Mesendoderm (in vitro differentiated cells): ENCODE measurements at regions not wholly inside any gene's neighbourhood (a gene's known extent, or its start where the extent isn't known, plus 50 kb on each side); places are given as distances from the start of the nearest gene placed in this dataset.

Experiments used
- DNase-seq: peaks from one replicate; pipeline ENCODE4 v3.0.0; 2013
- H2AK5ac ChIP-seq: 2 replicates; pipeline ENCODE4 v1.6.1; 2013; ENCODE audit warnings: low read length, inconsistent platforms
- H2BK120ac ChIP-seq: 2 replicates; pipeline ENCODE4 v1.6.1; 2013; ENCODE audit warnings: low read depth, mild to moderate bottlenecking, low read length, moderate library complexity, mixed read lengths
- H2BK15ac ChIP-seq: replicated peaks from 2 replicates; pipeline ENCODE4 v1.6.1; 2013; ENCODE audit warnings: low read depth, mild to moderate bottlenecking, moderate library complexity
- H2BK5ac ChIP-seq: 2 replicates; pipeline ENCODE4 v1.6.1; 2013; ENCODE audit warnings: low read length, inconsistent platforms
- H3K18ac ChIP-seq: 2 replicates; pipeline ENCODE4 v1.6.1; 2013; ENCODE audit warnings: mild to moderate bottlenecking, low read length, mixed read lengths
- H3K23ac ChIP-seq: one replicate; pipeline ENCODE4 v1.6.1; 2013; ENCODE audit warnings: low read length
- H3K27ac ChIP-seq: 2 replicates; pipeline ENCODE4 v1.5.1; 2013; ENCODE audit warnings: low read depth, mild to moderate bottlenecking, inconsistent platforms, low read length, moderate library complexity
- H3K27me3 ChIP-seq: 2 replicates; pipeline ENCODE4 v1.6.1; 2013; ENCODE audit warnings: low read length, control low read depth, mild to moderate bottlenecking, inconsistent platforms; ENCODE audit not compliant: insufficient read depth, poor library complexity
- H3K36me3 ChIP-seq: 2 replicates; pipeline ENCODE4 v1.6.1; 2013; ENCODE audit warnings: low read length, inconsistent platforms; ENCODE audit not compliant: control insufficient read depth, insufficient read depth
- H3K4ac ChIP-seq: one replicate; pipeline ENCODE4 v1.6.1; 2013; ENCODE audit warnings: low read depth, mild to moderate bottlenecking, low read length, moderate library complexity
- H3K4me1 ChIP-seq: 2 replicates; pipeline ENCODE4 v1.6.1; 2013; ENCODE audit warnings: low read depth, low read length, inconsistent platforms; ENCODE audit not compliant: control insufficient read depth
- H3K4me2 ChIP-seq: 2 replicates; pipeline ENCODE4 v1.6.1; 2013; ENCODE audit warnings: low read length
- H3K4me3 ChIP-seq: 2 replicates; pipeline ENCODE4 v1.5.1; 2013; ENCODE audit warnings: mild to moderate bottlenecking, low read length
- H3K56ac ChIP-seq: one replicate; pipeline ENCODE4 v1.6.1; 2013; ENCODE audit warnings: low read length
- H3K79me1 ChIP-seq: 2 replicates; pipeline ENCODE4 v1.6.1; 2013; ENCODE audit warnings: low read length, inconsistent platforms
- H3K79me2 ChIP-seq: 2 replicates; pipeline ENCODE4 v1.6.1; 2013; ENCODE audit warnings: mild to moderate bottlenecking, low read length; ENCODE audit not compliant: control insufficient read depth, insufficient read depth
- H3K9ac ChIP-seq: 2 replicates; pipeline ENCODE4 v1.6.1; 2013; ENCODE audit warnings: low read length, inconsistent platforms
- H4K5ac ChIP-seq: one replicate; pipeline ENCODE4 v1.6.1; 2013; ENCODE audit warnings: low read length
- H4K8ac ChIP-seq: one replicate; pipeline ENCODE4 v1.6.1; 2013; ENCODE audit warnings: low read depth, mild to moderate bottlenecking, control low read depth, low read length, moderate library complexity
- WGBS: extraction: QIAGEN DNeasy Blood & Tissue Kit; methylation state at CpG from one replicate; pipeline ENCODE4 v1.1.7; 2013; ENCODE audit warnings: low lambda C conversion rate, missing lambda C conversion rate; ENCODE audit not compliant: insufficient coverage; ENCODE audit errors: extremely low coverage; 5-methylcytosine and 5-hydroxymethylcytosine counted together

- Histone ChIP-seq H3K56ac (no peak overlapping the region), H3K4me2 (no peak overlapping the region), H3K4ac (no peak overlapping the region), H2BK15ac (no peak overlapping the region), H2BK120ac (no peak overlapping the region), H3K4me3 (no peak overlapping the region), H3K4me1 (no peaks in the 10 kb centered on the region), H3K27ac (no peak overlapping the region), H3K27me3 (no peaks in the 10 kb centered on the region), H2AK5ac (no peak overlapping the region), H3K79me1 (no peaks in the 10 kb centered on the region), H2BK5ac (no peak overlapping the region), H3K23ac (no peak overlapping the region), H4K8ac (no peak overlapping the region), H3K79me2 (no peaks in the 10 kb centered on the region), H3K36me3 (no peaks in the 10 kb centered on the region), H3K9ac (no peak overlapping the region), H3K18ac (no peak overlapping the region), H4K5ac (no peak overlapping the region)
- no peak for DNase-seq
- WGBS, result no CpG with 5 or more reads among the region's 6 CpGs
These were observed 626.6 kb upstream of the TMEM132C start for GRCh38 chr12:127640181-127640886.

- H2BK15ac ChIP-seq, result no peak overlapping the region
- no peaks in the 10 kb centered on the region for H3K36me3 ChIP-seq
- no peak overlapping the region for H4K5ac ChIP-seq
- H2BK120ac ChIP-seq, result no peak overlapping the region
- no peak overlapping the region for H3K4me3 ChIP-seq
- H2AK5ac ChIP-seq, result peak overlapping the region; percentile 18
- H3K23ac ChIP-seq, result no peak overlapping the region
- H3K27ac ChIP-seq, result no peak overlapping the region
- peak; percentile 33 for DNase-seq
- H4K8ac ChIP-seq, result no peak overlapping the region
- H3K27me3 ChIP-seq, result no peaks in the 10 kb centered on the region
- no peak overlapping the region for H2BK5ac ChIP-seq
- no peak overlapping the region for H3K4ac ChIP-seq
- H3K79me1 ChIP-seq, result no peaks in the 10 kb centered on the region
- WGBS, result no CpG with 5 or more reads among the region's 8 CpGs
- H3K56ac ChIP-seq, result no peak overlapping the region
- H3K18ac ChIP-seq, result no peak overlapping the region
- H3K79me2 ChIP-seq, result no peaks in the 10 kb centered on the region
- H3K4me1 ChIP-seq, result no peaks in the 10 kb centered on the region
- H3K9ac ChIP-seq, result no peak overlapping the region
- H3K4me2 ChIP-seq, result no peak overlapping the region
These were observed 624.8 kb upstream of the TMEM132C start for GRCh38 chr12:127642208-127642607.

GRCh38 chr12:127648321-127648720, 618.6 kb upstream of the TMEM132C start:
- H3K79me1 ChIP-seq, result no peaks in the 10 kb centered on the region
- no CpG with 5 or more reads among the region's 5 CpGs for WGBS

GRCh38 chr12:127649961-127650360, 617.0 kb upstream of the TMEM132C start:
- no peaks in the 10 kb centered on the region for H3K79me1 ChIP-seq
- H3K4me1 ChIP-seq, result no peaks in the 10 kb centered on the region
- H3K23ac ChIP-seq, result no peak overlapping the region
- no peak overlapping the region for H4K8ac ChIP-seq
- no peak overlapping the region for H2BK15ac ChIP-seq
- no peak overlapping the region for H2BK5ac ChIP-seq
- no peaks in the 10 kb centered on the region for H3K79me2 ChIP-seq
- no peak overlapping the region for H2BK120ac ChIP-seq
- H3K4me3 ChIP-seq, result no peak overlapping the region
- no peak overlapping the region for H3K18ac ChIP-seq
- WGBS, result no CpG with 5 or more reads among the region's 2 CpGs
- no peaks in the 10 kb centered on the region for H3K27me3 ChIP-seq
- no peak overlapping the region for H3K27ac ChIP-seq
- no peak overlapping the region for H3K56ac ChIP-seq
- no peak overlapping the region for H4K5ac ChIP-seq
- H3K36me3 ChIP-seq, result no peaks in the 10 kb centered on the region
- H3K4me2 ChIP-seq, result no peak overlapping the region
- DNase-seq, result no peak
- no peak overlapping the region for H2AK5ac ChIP-seq
- no peak overlapping the region for H3K9ac ChIP-seq
- no peak overlapping the region for H3K4ac ChIP-seq

More at GRCh38 chr12:127648321-127648720, 618.6 kb upstream of the TMEM132C start:
- Histone ChIP-seq H3K18ac (no peak overlapping the region), H3K79me2 (no peaks in the 10 kb centered on the region), H3K9ac (no peak overlapping the region), H3K27me3 (no peaks in the 10 kb centered on the region), H3K56ac (no peak overlapping the region), H3K4me2 (no peak overlapping the region), H3K4ac (no peak overlapping the region), H3K36me3 (no peaks in the 10 kb centered on the region), H4K8ac (no peak overlapping the region), H4K5ac (no peak overlapping the region), H2BK120ac (no peak overlapping the region), H2BK15ac (no peak overlapping the region), H2BK5ac (no peak overlapping the region), H2AK5ac (no peak overlapping the region), H3K27ac (no peak overlapping the region), H3K4me3 (no peak overlapping the region), H3K4me1 (no peaks in the 10 kb centered on the region), H3K23ac (no peak overlapping the region)
- no peak for DNase-seq

- Histone ChIP-seq H3K56ac (no peak overlapping the region), H3K18ac (no peak overlapping the region), H3K79me2 (no peaks in the 10 kb centered on the region), H2BK5ac (no peak overlapping the region), H3K4me3 (no peak overlapping the region), H4K5ac (no peak overlapping the region), H3K23ac (no peak overlapping the region), H3K4me1 (no peaks in the 10 kb centered on the region), H3K27ac (no peak overlapping the region), H3K9ac (no peak overlapping the region), H3K36me3 (no peaks in the 10 kb centered on the region), H3K4me2 (no peak overlapping the region), H2BK15ac (no peak overlapping the region), H2BK120ac (no peak overlapping the region), H2AK5ac (no peak overlapping the region), H3K27me3 (no peaks in the 10 kb centered on the region), H4K8ac (no peak overlapping the region), H3K79me1 (no peaks in the 10 kb centered on the region), H3K4ac (no peak overlapping the region)
- no CpG with 5 or more reads among the region's 5 CpGs for WGBS
- no peak for DNase-seq
These were observed 616.3 kb upstream of the TMEM132C start for GRCh38 chr12:127650626-127651025.

GRCh38 chr12:127652281-127652680, 614.7 kb upstream of the TMEM132C start:
- no peaks in the 10 kb centered on the region for H3K79me1 ChIP-seq
- H3K36me3 ChIP-seq, result no peaks in the 10 kb centered on the region
- H3K4me1 ChIP-seq, result no peaks in the 10 kb centered on the region
- H2BK5ac ChIP-seq, result no peak overlapping the region
- no peaks in the 10 kb centered on the region for H3K27me3 ChIP-seq
- no peak overlapping the region for H3K4me3 ChIP-seq
- no peak overlapping the region for H3K56ac ChIP-seq
- no peak overlapping the region for H2BK120ac ChIP-seq
- H3K4ac ChIP-seq, result no peak overlapping the region
- no peak overlapping the region for H3K9ac ChIP-seq
- no peak for DNase-seq
- no peaks in the 10 kb centered on the region for H3K79me2 ChIP-seq
- no peak overlapping the region for H3K4me2 ChIP-seq
- no peak overlapping the region for H3K27ac ChIP-seq
- no peak overlapping the region for H2AK5ac ChIP-seq
- no peak overlapping the region for H3K18ac ChIP-seq
- H2BK15ac ChIP-seq, result no peak overlapping the region
- H4K5ac ChIP-seq, result no peak overlapping the region
- H3K23ac ChIP-seq, result no peak overlapping the region
- no peak overlapping the region for H4K8ac ChIP-seq
- WGBS, result no CpG with 5 or more reads among the region's 4 CpGs
